Neuronal stem cell (in vitro differentiated cells): ENCODE measurements at regions not wholly inside any gene's neighbourhood (a gene's known extent, or its start where the extent isn't known, plus 50 kb on each side); places are given as distances from the start of the nearest gene placed in this dataset.

ENCODE experiments used
- DNase-seq: peaks from one replicate; pipeline ENCODE4 v3.0.0-alpha.2; 2013; ENCODE audit warnings: low spot score
- H2AFZ ChIP-seq: one replicate; pipeline ENCODE4 v1.6.1; 2013; ENCODE audit warnings: mild to moderate bottlenecking, low read length, inconsistent platforms
- H2AK5ac ChIP-seq: 2 replicates; pipeline ENCODE4 v1.6.1; 2013; ENCODE audit warnings: low read depth, mild to moderate bottlenecking, inconsistent platforms, low read length, moderate library complexity, mixed read lengths
- H2BK120ac ChIP-seq: 2 replicates; pipeline ENCODE4 v1.6.1; 2013; ENCODE audit warnings: low read depth, mild to moderate bottlenecking, inconsistent platforms, low read length, moderate library complexity, mixed read lengths
- H2BK12ac ChIP-seq: one replicate; pipeline ENCODE4 v1.6.1; 2013; ENCODE audit warnings: low read length, inconsistent platforms
- H2BK15ac ChIP-seq: 2 replicates; pipeline ENCODE4 v1.6.1; 2013; ENCODE audit warnings: mild to moderate bottlenecking, low read length, inconsistent platforms, mixed read lengths
- H2BK5ac ChIP-seq: one replicate; pipeline ENCODE4 v1.6.1; 2013; ENCODE audit warnings: inconsistent platforms, mild to moderate bottlenecking, low read length, moderate library complexity
- H3K14ac ChIP-seq: one replicate; pipeline ENCODE4 v1.6.1; 2013; ENCODE audit warnings: low read length, inconsistent platforms
- H3K18ac ChIP-seq: 2 replicates; pipeline ENCODE4 v1.6.1; 2013; ENCODE audit warnings: low read length, inconsistent platforms
- H3K23ac ChIP-seq: 2 replicates; pipeline ENCODE4 v1.6.1; 2013; ENCODE audit warnings: low read depth, mild to moderate bottlenecking, mixed read lengths, low read length, inconsistent platforms; ENCODE audit not compliant: poor library complexity
- H3K27ac ChIP-seq: replicated peaks from 3 replicates; pipeline ENCODE4 v1.5.1; 2013; ENCODE audit warnings: low read length, inconsistent platforms
- H3K27me3 ChIP-seq, 3 experiments: 2 replicates each; pipeline ENCODE4 v1.6.1; 2013; ENCODE audit warnings: low read length in 3 of 3, mild to moderate bottlenecking in 2 of 3, inconsistent platforms in 1 of 3, low read depth in 1 of 3, mixed read lengths in 1 of 3, moderate library complexity in 1 of 3; ENCODE audit not compliant: control insufficient read depth in 3 of 3, insufficient read depth in 3 of 3
- H3K36me3 ChIP-seq, 2 donors: replicated peaks in 1 of 2; 2 replicates each; pipeline ENCODE4 v1.6.1; 2013; ENCODE audit warnings: low read length in 2 of 2; ENCODE audit not compliant: control insufficient read depth in 2 of 2, insufficient read depth in 2 of 2
- H3K4ac ChIP-seq: 2 replicates; pipeline ENCODE4 v1.6.1; 2013; ENCODE audit warnings: inconsistent platforms, mild to moderate bottlenecking, low read length, moderate library complexity
- H3K4me1 ChIP-seq, 2 donors: 1 replicate in 1 of 2; 2 replicates in 1 of 2; pipeline ENCODE4 v1.6.1; 2013; ENCODE audit warnings: low read length in 2 of 2, low read depth in 1 of 2; ENCODE audit not compliant: control insufficient read depth in 2 of 2, insufficient read depth in 1 of 2
- H3K4me2 ChIP-seq: one replicate; pipeline ENCODE4 v1.6.1; 2013; ENCODE audit warnings: mild to moderate bottlenecking, low read length, inconsistent platforms; ENCODE audit not compliant: insufficient read depth, poor library complexity, severe bottlenecking
- H3K4me3 ChIP-seq, 2 donors: 2 replicates each; pipeline ENCODE4 v1.5.1; 2013; ENCODE audit warnings: low read length in 2 of 2, mild to moderate bottlenecking in 2 of 2, inconsistent platforms in 1 of 2, moderate library complexity in 1 of 2
- H3K79me1 ChIP-seq: one replicate; pipeline ENCODE4 v1.6.1; 2013; ENCODE audit warnings: low read depth, mild to moderate bottlenecking, inconsistent platforms, low read length, moderate library complexity
- H3K9ac ChIP-seq: one replicate; pipeline ENCODE4 v1.6.1; 2013; ENCODE audit warnings: mild to moderate bottlenecking, low read depth, low read length, inconsistent platforms; ENCODE audit not compliant: poor library complexity
- H3K9me3 ChIP-seq, 2 donors: replicated peaks in 1 of 2; 2 replicates each; pipeline versions ENCODE3 to v1.6.1; 2013; ENCODE audit warnings: low read length in 2 of 2, mild to moderate bottlenecking in 2 of 2, inconsistent platforms in 1 of 2, low read depth in 1 of 2, mixed read lengths in 1 of 2, moderate library complexity in 1 of 2; ENCODE audit not compliant: control insufficient read depth in 2 of 2, insufficient read depth in 1 of 2
- H4K8ac ChIP-seq: one replicate; pipeline ENCODE4 v1.6.1; 2013; ENCODE audit warnings: low read depth, mild to moderate bottlenecking, inconsistent platforms, low read length, moderate library complexity
- H4K91ac ChIP-seq: one replicate; pipeline ENCODE4 v1.6.1; 2013; ENCODE audit warnings: low read length, low read depth, mild to moderate bottlenecking, inconsistent platforms; ENCODE audit not compliant: poor library complexity
- WGBS, 2 donors: extraction: QIAGEN DNeasy Blood & Tissue Kit; methylation state at CpG; one replicate each; pipeline ENCODE4 v1.1.7; 2013; ENCODE audit warnings: missing lambda C conversion rate in 2 of 2, mixed read lengths in 1 of 2; ENCODE audit not compliant: insufficient read length in 2 of 2, insufficient replicate concordance in 1 of 2; ENCODE audit errors: extremely low coverage in 2 of 2; 5-methylcytosine and 5-hydroxymethylcytosine counted together

GRCh38 chr11:29682856-29683255, 334.0 kb downstream of the KCNA4 start:
- Histone ChIP-seq H3K9ac (no peak overlapping the region), H2BK120ac (no peak overlapping the region), H2BK15ac (no peak overlapping the region), H3K18ac (no peak overlapping the region), H4K91ac (no peak overlapping the region), H3K4ac (no peak overlapping the region), H2BK12ac (no peak overlapping the region), H2AK5ac (no peak overlapping the region), H3K27me3 (no peaks in the 10 kb centered on the region), H3K23ac (no peak overlapping the region), H3K4me1 (peaks cover 0 to 4% of the 10 kb centered on the region in 2 donors), H2AFZ (no peak overlapping the region), H2BK5ac (no peak overlapping the region), H3K27ac (no peak overlapping the region), H3K9me3 (peaks cover 0 to 2% of the 10 kb centered on the region in 2 donors), H3K4me2 (no peak overlapping the region), H3K14ac (no peak overlapping the region), H4K8ac (no peak overlapping the region), H3K4me3 (no peak overlapping the region), H3K79me1 (no peaks in the 10 kb centered on the region), H3K36me3 (no peaks in the 10 kb centered on the region)
- no CpG with 5 or more reads among the region's 2 CpGs for WGBS, 2 donors
- DNase-seq = no peak

- Histone ChIP-seq H3K79me1 (no peaks in the 10 kb centered on the region), H3K9ac (no peak overlapping the region), H2BK120ac (no peak overlapping the region), H2BK12ac (no peak overlapping the region), H4K8ac (no peak overlapping the region), H3K36me3 (no peaks in the 10 kb centered on the region), H3K14ac (no peak overlapping the region), H2AK5ac (no peak overlapping the region), H3K9me3 (peaks cover 0 to 2% of the 10 kb centered on the region in 2 donors), H3K4me1 (peaks cover 0 to 4% of the 10 kb centered on the region in 2 donors), H2AFZ (no peak overlapping the region), H3K4me2 (no peak overlapping the region), H3K4ac (no peak overlapping the region), H3K23ac (no peak overlapping the region), H3K18ac (no peak overlapping the region), H3K27ac (no peak overlapping the region), H2BK15ac (no peak overlapping the region), H3K27me3 (no peaks in the 10 kb centered on the region), H4K91ac (no peak overlapping the region), H2BK5ac (no peak overlapping the region), H3K4me3 (no peak overlapping the region)
- no peak for DNase-seq
- no CpG with 5 or more reads among the region's 3 CpGs for WGBS, 2 donors
These were observed 336.8 kb downstream of the KCNA4 start for GRCh38 chr11:29679996-29680395.

- H2BK5ac ChIP-seq = no peak overlapping the region
- H2BK12ac ChIP-seq = no peak overlapping the region
- no peak overlapping the region for H3K27ac ChIP-seq
- no peak overlapping the region for H2BK120ac ChIP-seq
- peaks cover 0 to 4% of the 10 kb centered on the region in 2 donors for H3K4me1 ChIP-seq
- H3K23ac ChIP-seq = no peak overlapping the region
- H3K9me3 ChIP-seq = peaks cover 0 to 2% of the 10 kb centered on the region in 2 donors
- no peak for DNase-seq
- no peak overlapping the region for H3K18ac ChIP-seq
- H2BK15ac ChIP-seq = no peak overlapping the region
- H3K4ac ChIP-seq = no peak overlapping the region
- no peak overlapping the region for H4K91ac ChIP-seq
- H2AK5ac ChIP-seq = no peak overlapping the region
- H3K36me3 ChIP-seq = no peaks in the 10 kb centered on the region
- H3K79me1 ChIP-seq = no peaks in the 10 kb centered on the region
- H3K4me2 ChIP-seq = no peak overlapping the region
- H3K9ac ChIP-seq = no peak overlapping the region
- H2AFZ ChIP-seq = no peak overlapping the region
- no peak overlapping the region for H4K8ac ChIP-seq
- H3K14ac ChIP-seq = no peak overlapping the region
- no peak overlapping the region for H3K4me3 ChIP-seq
- no peaks in the 10 kb centered on the region for H3K27me3 ChIP-seq
These were observed 339.8 kb downstream of the KCNA4 start for GRCh38 chr11:29676993-29677392.

GRCh38 chr11:29669310-29669709, 347.5 kb downstream of the KCNA4 start:
- Histone ChIP-seq H3K14ac (no peak overlapping the region), H3K4me2 (no peak overlapping the region), H3K4me1 (no peaks in the 10 kb centered on the region), H3K27me3 (no peaks in the 10 kb centered on the region), H2BK12ac (no peak overlapping the region), H2BK15ac (no peak overlapping the region), H2BK120ac (no peak overlapping the region), H2AK5ac (no peak overlapping the region), H3K27ac (no peak overlapping the region), H2BK5ac (no peak overlapping the region), H3K36me3 (no peaks in the 10 kb centered on the region), H3K9me3 (no peaks in the 10 kb centered on the region), H3K9ac (no peak overlapping the region), H2AFZ (no peak overlapping the region), H3K23ac (no peak overlapping the region), H3K4ac (no peak overlapping the region), H4K91ac (no peak overlapping the region), H4K8ac (no peak overlapping the region), H3K18ac (no peak overlapping the region), H3K4me3 (no peak overlapping the region), H3K79me1 (no peaks in the 10 kb centered on the region)
- no CpG with 5 or more reads among the region's 5 CpGs for WGBS, 2 donors
- no peak for DNase-seq
